ENCODE measurements at regions not wholly inside any gene's neighbourhood (a gene's known extent, or its start where the extent isn't known, plus 50 kb on each side); places are given as distances from the start of the nearest gene placed in this dataset.

GRCh38 chr9:94464790-94465189 is 90.1 kb upstream of the PCAT7 start:
- TF ChIP-seq EZH2 (IDR thresholded peaks at IDR 0.05; ENCODE audit: insufficient read depth, low read length) (no peak), CTCF (IDR thresholded peaks at IDR 0.05; ENCODE audit: insufficient read depth, low read depth, low read length) (no peak)

All from astrocyte (in vitro differentiated cells and primary cell).